ENCODE measurements at regions not wholly inside any gene's neighbourhood (a gene's known extent, or its start where the extent isn't known, plus 50 kb on each side); places are given as distances from the start of the nearest gene placed in this dataset.
A peak's percentile ranks its signal among the peaks of the same experiment; 100 is the strongest.

DNA sequence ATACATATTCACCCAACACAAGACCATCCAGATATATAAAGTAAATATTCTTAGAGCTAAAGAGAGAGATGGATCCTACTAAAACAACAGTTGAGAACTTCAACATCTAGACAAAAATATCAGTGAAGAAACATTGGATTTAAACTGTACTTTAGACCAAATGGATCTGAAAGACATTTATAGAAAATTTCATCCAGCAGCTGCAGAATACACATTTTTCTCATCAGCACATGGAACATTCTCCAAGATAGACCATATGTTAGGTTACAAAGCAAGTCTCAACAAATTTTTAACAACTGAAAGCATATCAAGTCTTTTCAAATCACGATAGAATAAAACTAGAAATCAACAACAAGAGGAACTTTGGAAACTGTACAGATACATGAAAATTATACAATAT is 369.0 kb upstream of the CCDC54 start:
- H3K36me3 ChIP-seq (ENCODE audit: insufficient read depth in 1 of 2, low read depth in 1 of 2): no peaks in the 10 kb centered on the region
- H3K4me1 ChIP-seq: no peaks in the 10 kb centered on the region
- no peaks in the 10 kb centered on the region for H3K27me3 ChIP-seq (ENCODE audit: insufficient read depth in 3 of 3, low read length in 2 of 3)
- WGBS, 3 donors: 61 to 74% (median 67%) methylated on average over 1 of the region's 1 CpG
- no peak for ATAC-seq
- no peaks in the 10 kb centered on the region for H3K9me3 ChIP-seq
- no peak for TF ChIP-seq CTCF (IDR thresholded peaks at IDR 0.05)
- no peak overlapping the region for H3K27ac ChIP-seq
- DNase-seq: no peak
- intact Hi-C loops (cut with DNase I): no loop called here
- no peak overlapping the region for H3K4me3 ChIP-seq

DNA sequence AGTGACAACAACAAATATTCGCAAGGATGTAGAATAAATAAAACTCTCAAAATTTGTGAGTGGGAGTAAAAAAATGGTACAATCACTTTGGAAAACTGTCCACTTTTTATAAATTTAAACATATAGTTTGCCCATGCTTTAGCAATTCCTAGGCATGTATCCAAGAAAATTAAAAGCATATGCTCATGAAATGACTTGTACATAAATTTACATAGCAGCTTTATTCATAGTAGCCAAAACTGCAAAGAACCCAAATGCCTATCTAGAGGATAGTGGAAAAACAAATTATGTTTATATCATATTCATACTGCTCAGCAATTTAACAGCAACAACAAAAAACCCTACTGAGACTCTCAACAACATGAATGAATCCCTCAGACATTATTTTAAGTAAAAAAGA is 363.6 kb upstream of the CCDC54 start:
- intact Hi-C loops (cut with DNase I): no loop called here
- WGBS, 3 donors: 83 to 100% (median 95%) methylated on average over 1 of the region's 1 CpG
- DNase-seq (no peak), ATAC-seq (no peak)
- Histone ChIP-seq H3K27me3 (ENCODE audit: insufficient read depth in 3 of 3, low read length in 2 of 3) (no peaks in the 10 kb centered on the region), H3K4me3 (no peak overlapping the region), H3K27ac (no peak overlapping the region), H3K36me3 (ENCODE audit: insufficient read depth in 1 of 2, low read depth in 1 of 2) (no peaks in the 10 kb centered on the region), H3K4me1 (no peaks in the 10 kb centered on the region), H3K9me3 (peaks cover 13% of the 10 kb centered on the region)
- TF ChIP-seq CTCF (IDR thresholded peaks at IDR 0.05): no peak

- WGBS, 3 donors: 13 to 20% (median 15%) methylated on average over 2 of the region's 2 CpGs
- Histone ChIP-seq H3K27me3 (ENCODE audit: insufficient read depth in 3 of 3, low read length in 2 of 3) (no peaks in the 10 kb centered on the region), H3K27ac (no peak overlapping the region), H3K36me3 (ENCODE audit: insufficient read depth in 1 of 2, low read depth in 1 of 2) (no peaks in the 10 kb centered on the region), H3K4me1 (no peaks in the 10 kb centered on the region), H3K4me3 (no peak overlapping the region), H3K9me3 (no peaks in the 10 kb centered on the region)
- DNase-seq: peak in 1 of 2 donors; percentile 15
- no peak for TF ChIP-seq CTCF (IDR thresholded peaks at IDR 0.05)
- intact Hi-C loops (cut with DNase I): no loop called here
- ATAC-seq: no peak
Observed at GRCh38 chr3:107024551-107025026, 352.6 kb upstream of the CCDC54 start.

DNA sequence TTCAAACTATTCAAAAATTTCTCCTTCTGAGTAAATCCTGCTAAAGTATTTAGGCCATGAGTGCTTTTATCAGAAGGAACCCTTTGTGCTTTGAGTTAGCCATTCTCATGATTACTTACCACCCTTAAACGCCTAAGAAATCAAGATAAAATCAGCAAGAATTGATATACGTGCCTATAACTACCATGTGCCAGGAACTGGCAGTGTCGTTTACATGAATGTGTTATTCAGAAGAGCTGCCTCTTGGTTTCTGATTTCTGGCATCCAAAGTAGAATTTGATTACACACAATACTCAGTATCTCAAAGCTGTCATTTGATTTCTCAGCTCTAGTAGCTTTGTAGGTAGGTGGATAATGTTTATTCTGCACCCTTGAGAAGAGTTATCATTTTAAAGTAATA is 351.3 kb upstream of the CCDC54 start:
- DNase-seq (no peak), ATAC-seq (no peak)
- Histone ChIP-seq H3K9me3 (no peaks in the 10 kb centered on the region), H3K27me3 (ENCODE audit: insufficient read depth in 3 of 3, low read length in 2 of 3) (no peaks in the 10 kb centered on the region), H3K27ac (no peak overlapping the region), H3K36me3 (ENCODE audit: insufficient read depth in 1 of 2, low read depth in 1 of 2) (no peaks in the 10 kb centered on the region), H3K4me3 (no peak overlapping the region), H3K4me1 (no peaks in the 10 kb centered on the region)
- no peak for TF ChIP-seq CTCF (IDR thresholded peaks at IDR 0.05)
- intact Hi-C loops (cut with DNase I): no loop called here
- 22 to 41% (median 27%) methylated on average over 3 of the region's 3 CpGs for whole genome bisulfite sequencing, 3 donors

DNA sequence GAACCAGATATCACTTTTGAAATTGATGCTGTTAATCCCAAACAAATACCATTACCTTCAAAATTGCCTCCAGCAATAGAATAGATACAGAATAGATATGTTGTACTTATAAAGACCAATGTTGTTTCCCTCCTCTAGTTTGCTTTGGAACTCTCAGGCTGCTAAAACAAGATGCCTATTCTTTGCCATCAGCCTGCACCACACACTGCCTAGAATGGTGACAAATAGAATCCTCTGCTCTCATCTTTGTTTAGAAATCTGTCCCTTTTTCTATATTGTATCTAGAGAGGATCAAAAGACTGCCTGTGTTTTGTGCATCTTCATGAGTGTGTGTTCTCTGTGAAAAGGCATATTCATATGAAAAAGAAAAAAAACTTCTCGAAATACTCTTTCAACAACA is 349.2 kb upstream of the CCDC54 start:
- WGBS, 3 donors: 54 to 97% (median 85%) methylated on average over 1 of the region's 1 CpG
- Histone ChIP-seq H3K4me1 (no peaks in the 10 kb centered on the region), H3K4me3 (no peak overlapping the region), H3K36me3 (ENCODE audit: insufficient read depth in 1 of 2, low read depth in 1 of 2) (no peaks in the 10 kb centered on the region), H3K9me3 (no peaks in the 10 kb centered on the region), H3K27ac (no peak overlapping the region), H3K27me3 (ENCODE audit: insufficient read depth in 3 of 3, low read length in 2 of 3) (no peaks in the 10 kb centered on the region)
- intact Hi-C loops (cut with DNase I): no loop called here
- ATAC-seq: no peak
- DNase-seq: no peak
- TF ChIP-seq CTCF (IDR thresholded peaks at IDR 0.05): no peak
